ENCODE measurements at regions not wholly inside any gene's neighbourhood (a gene's known extent, or its start where the extent isn't known, plus 50 kb on each side); places are given as distances from the start of the nearest gene placed in this dataset.

DNA sequence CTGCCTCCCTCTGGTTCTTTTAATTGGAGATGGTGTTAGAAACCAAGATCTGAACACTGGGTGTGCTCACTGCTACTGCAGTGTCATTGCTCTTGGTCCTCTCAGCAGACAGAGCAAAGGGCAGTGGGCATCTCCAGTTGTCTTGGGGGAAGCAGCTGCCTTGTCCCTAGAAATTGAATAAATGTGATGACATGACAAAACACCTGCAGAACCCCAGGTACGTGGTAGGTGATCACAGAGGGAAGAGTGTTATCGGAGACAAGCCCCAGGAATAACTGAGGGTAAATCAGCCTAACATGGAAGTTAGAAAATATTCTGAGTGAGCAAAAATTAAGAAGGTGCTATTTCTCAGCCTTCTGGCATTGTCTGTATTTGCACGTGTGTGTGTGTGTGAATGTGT lies 311.9 kb upstream of the HDAC4 start:
- H3K27ac ChIP-seq: no peak overlapping the region
- no peaks in the 10 kb centered on the region for H3K4me1 ChIP-seq (ENCODE audit: control insufficient read depth in 1 of 2, insufficient read depth in 1 of 2, low read depth in 1 of 2, low read length in 1 of 2)
- TF ChIP-seq, protein P1, sequence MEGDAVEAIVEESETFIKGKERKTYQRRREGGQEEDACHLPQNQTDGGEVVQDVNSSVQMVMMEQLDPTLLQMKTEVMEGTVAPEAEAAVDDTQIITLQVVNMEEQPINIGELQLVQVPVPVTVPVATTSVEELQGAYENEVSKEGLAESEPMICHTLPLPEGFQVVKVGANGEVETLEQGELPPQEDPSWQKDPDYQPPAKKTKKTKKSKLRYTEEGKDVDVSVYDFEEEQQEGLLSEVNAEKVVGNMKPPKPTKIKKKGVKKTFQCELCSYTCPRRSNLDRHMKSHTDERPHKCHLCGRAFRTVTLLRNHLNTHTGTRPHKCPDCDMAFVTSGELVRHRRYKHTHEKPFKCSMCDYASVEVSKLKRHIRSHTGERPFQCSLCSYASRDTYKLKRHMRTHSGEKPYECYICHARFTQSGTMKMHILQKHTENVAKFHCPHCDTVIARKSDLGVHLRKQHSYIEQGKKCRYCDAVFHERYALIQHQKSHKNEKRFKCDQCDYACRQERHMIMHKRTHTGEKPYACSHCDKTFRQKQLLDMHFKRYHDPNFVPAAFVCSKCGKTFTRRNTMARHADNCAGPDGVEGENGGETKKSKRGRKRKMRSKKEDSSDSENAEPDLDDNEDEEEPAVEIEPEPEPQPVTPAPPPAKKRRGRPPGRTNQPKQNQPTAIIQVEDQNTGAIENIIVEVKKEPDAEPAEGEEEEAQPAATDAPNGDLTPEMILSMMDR (IDR thresholded peaks at IDR 0.05): no peak
- H3K9me3 ChIP-seq: no peaks in the 10 kb centered on the region
- no peaks in the 10 kb centered on the region for H3K36me3 ChIP-seq
- H3K27me3 ChIP-seq: peaks cover 17% of the 10 kb centered on the region
- H3K4me3 ChIP-seq (ENCODE audit: low read depth in 1 of 2, low read length in 1 of 2): no peak overlapping the region

GRCh38 chr2:239711911-239712570 lies 311.2 kb upstream of the HDAC4 start:
- Histone ChIP-seq H3K27me3 (peaks cover 17% of the 10 kb centered on the region), H3K4me1 (ENCODE audit: control insufficient read depth in 1 of 2, insufficient read depth in 1 of 2, low read depth in 1 of 2, low read length in 1 of 2) (no peaks in the 10 kb centered on the region), H3K9me3 (no peaks in the 10 kb centered on the region), H3K27ac (no peak overlapping the region), H3K36me3 (no peaks in the 10 kb centered on the region), H3K4me3 (ENCODE audit: low read depth in 1 of 2, low read length in 1 of 2) (no peak overlapping the region)
- TF ChIP-seq, protein P1 (IDR thresholded peaks at IDR 0.05): no peak

GRCh38 chr2:239710953-239711861 lies 310.4 kb upstream of the HDAC4 start:
- H3K9me3 ChIP-seq: no peaks in the 10 kb centered on the region
- no peak overlapping the region for H3K27ac ChIP-seq
- TF ChIP-seq, protein P1 (IDR thresholded peaks at IDR 0.05): no peak

DNA sequence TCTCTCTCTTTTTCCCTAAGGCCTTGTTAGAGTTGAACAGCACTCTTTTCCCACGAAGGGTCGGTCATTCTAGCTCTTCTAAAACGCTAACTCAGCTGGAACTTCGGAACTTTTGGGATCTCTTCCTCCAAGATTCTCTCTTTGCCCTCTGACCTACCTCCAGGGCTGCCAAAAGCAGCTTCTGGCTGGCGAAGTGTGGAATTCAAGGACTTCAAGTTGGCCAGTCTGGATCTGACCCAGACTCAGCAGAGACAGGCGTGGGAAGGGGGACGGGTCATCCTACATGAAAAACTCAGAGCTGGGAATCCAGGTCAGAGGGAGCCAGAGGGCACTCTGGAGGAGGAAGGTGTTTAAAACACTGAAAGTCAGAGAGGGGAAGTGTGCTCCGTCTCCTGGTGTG lies 305.5 kb upstream of the HDAC4 start:
- H3K27me3 ChIP-seq: peaks cover 29% of the 10 kb centered on the region
- H3K9me3 ChIP-seq: no peaks in the 10 kb centered on the region
- H3K4me1 ChIP-seq (ENCODE audit: control insufficient read depth in 1 of 2, insufficient read depth in 1 of 2, low read depth in 1 of 2, low read length in 1 of 2): no peaks in the 10 kb centered on the region
- no peaks in the 10 kb centered on the region for H3K36me3 ChIP-seq
- H3K4me3 ChIP-seq (ENCODE audit: low read depth in 1 of 2, low read length in 1 of 2): no peak overlapping the region
- TF ChIP-seq, protein P1 (IDR thresholded peaks at IDR 0.05): no peak
- no peak overlapping the region for H3K27ac ChIP-seq

More at GRCh38 chr2:239710953-239711861, 310.4 kb upstream of the HDAC4 start:
- Histone ChIP-seq H3K36me3 (no peaks in the 10 kb centered on the region), H3K27me3 (peaks cover 21% of the 10 kb centered on the region), H3K4me1 (ENCODE audit: control insufficient read depth in 1 of 2, insufficient read depth in 1 of 2, low read depth in 1 of 2, low read length in 1 of 2) (no peaks in the 10 kb centered on the region), H3K4me3 (ENCODE audit: low read depth in 1 of 2, low read length in 1 of 2) (no peak overlapping the region)

GRCh38 chr2:239704737-239705136 lies 303.9 kb upstream of the HDAC4 start:
- TF ChIP-seq, protein P1 (IDR thresholded peaks at IDR 0.05): no peak
- H3K9me3 ChIP-seq: no peaks in the 10 kb centered on the region

More at GRCh38 chr2:239704737-239705136, 303.9 kb upstream of the HDAC4 start:
- H3K27ac ChIP-seq: no peak overlapping the region
- H3K4me3 ChIP-seq (ENCODE audit: low read depth in 1 of 2, low read length in 1 of 2): no peak overlapping the region
- no peaks in the 10 kb centered on the region for H3K36me3 ChIP-seq
- peaks cover 19% of the 10 kb centered on the region for H3K27me3 ChIP-seq
- H3K4me1 ChIP-seq (ENCODE audit: control insufficient read depth in 1 of 2, insufficient read depth in 1 of 2, low read depth in 1 of 2, low read length in 1 of 2): no peaks in the 10 kb centered on the region
